ENCODE measurements at regions not wholly inside any gene's neighbourhood (a gene's known extent, or its start where the extent isn't known, plus 50 kb on each side); places are given as distances from the start of the nearest gene placed in this dataset.

- TF ChIP-seq POLR2A (IDR thresholded peaks at IDR 0.05; ENCODE audit: low read depth, low read length) (no peak), CTCF (IDR thresholded peaks at IDR 0.05 in 2 of 3, conservative IDR thresholded peaks at IDR 0.05 in 1 of 3; ENCODE audit: control insufficient read depth in 2 of 3, extremely low read depth in 1 of 3, insufficient read depth in 1 of 3, low read depth in 3 of 3, low read length in 3 of 3) (no peak), RELA (IDR thresholded peaks at IDR 0.05; ENCODE audit: borderline replicate concordance, partially characterized antibody) (no peak), EP300 (IDR thresholded peaks at IDR 0.05; ENCODE audit: borderline replicate concordance in 1 of 2, control insufficient read depth in 1 of 2, low read depth in 2 of 2, low read length in 2 of 2) (no peak), ELK1 (IDR thresholded peaks at IDR 0.05; ENCODE audit: low read depth, low read length) (no peak), ZNF384 (IDR thresholded peaks at IDR 0.05; ENCODE audit: borderline replicate concordance, low read depth, low read length) (no peak), FOXK2 (IDR thresholded peaks at IDR 0.05) (no peak), IKZF1 (conservative IDR thresholded peaks at IDR 0.05) (no peak), EGR1 (IDR thresholded peaks at IDR 0.05; ENCODE audit: borderline replicate concordance in 1 of 2, low read depth in 2 of 2, low read length in 2 of 2) (no peak), JUND (IDR thresholded peaks at IDR 0.05; ENCODE audit: low read depth, low read length) (no peak), SUZ12 (IDR thresholded peaks at IDR 0.05; ENCODE audit: unreplicated experiment) (no peak), HDAC2 (IDR thresholded peaks at IDR 0.05) (no peak)
These were observed 114.5 kb upstream of the DYRK2 start for GRCh38 chr12:67534046-67534445.

Data from GM12878 (cell line).